ENCODE measurements at regions not wholly inside any gene's neighbourhood (a gene's known extent, or its start where the extent isn't known, plus 50 kb on each side); places are given as distances from the start of the nearest gene placed in this dataset.

GRCh38 chr18:8962192-8962779, 140.2 kb upstream of the NDUFV2 start:
- H3K4me1 ChIP-seq (ENCODE audit: insufficient read depth, low read length): peaks cover 9% of the 10 kb centered on the region
- no peak overlapping the region for H3K9ac ChIP-seq (ENCODE audit: low read depth, low read length)
- peaks cover 13% of the 10 kb centered on the region for H3K9me3 ChIP-seq (ENCODE audit: control insufficient read depth, insufficient read depth, low read length)
- H3K36me3 ChIP-seq (ENCODE audit: insufficient read depth, low read length): no peaks in the 10 kb centered on the region

- peaks cover 7% of the 10 kb centered on the region; the same call in 1 of the 2 replicates for H3K9me3 ChIP-seq (ENCODE audit: control insufficient read depth, insufficient read depth, low read length)
- H3K36me3 ChIP-seq (ENCODE audit: insufficient read depth, low read length): no peaks in the 10 kb centered on the region
- H3K9ac ChIP-seq (ENCODE audit: low read depth, low read length): no peak overlapping the region
- H3K4me1 ChIP-seq (ENCODE audit: insufficient read depth, low read length): peaks cover 9% of the 10 kb centered on the region
These were observed 139.5 kb upstream of the NDUFV2 start for GRCh38 chr18:8962855-8963635.

GRCh38 chr18:8963876-8964275, 138.6 kb upstream of the NDUFV2 start:
- H3K36me3 ChIP-seq (ENCODE audit: insufficient read depth, low read length): no peaks in the 10 kb centered on the region
- peaks cover 6% of the 10 kb centered on the region for H3K4me1 ChIP-seq (ENCODE audit: insufficient read depth, low read length)
- no peaks in the 10 kb centered on the region for H3K9me3 ChIP-seq (ENCODE audit: control insufficient read depth, insufficient read depth, low read length)
- no peak overlapping the region for H3K9ac ChIP-seq (ENCODE audit: low read depth, low read length)

- 0 out of 2 replicates have a peak, but pooled peaks cover 4% of the 10 kb centered on the region for H3K4me1 ChIP-seq (ENCODE audit: insufficient read depth, low read length)
- H3K36me3 ChIP-seq (ENCODE audit: insufficient read depth, low read length): no peaks in the 10 kb centered on the region
- H3K9ac ChIP-seq (ENCODE audit: low read depth, low read length): no peak overlapping the region
- H3K9me3 ChIP-seq (ENCODE audit: control insufficient read depth, insufficient read depth, low read length): no peaks in the 10 kb centered on the region
These were observed 137.1 kb upstream of the NDUFV2 start for GRCh38 chr18:8965398-8965797.

GRCh38 chr18:8966821-8967220, 135.7 kb upstream of the NDUFV2 start:
- H3K36me3 ChIP-seq (ENCODE audit: insufficient read depth, low read length): no peaks in the 10 kb centered on the region
- H3K9me3 ChIP-seq (ENCODE audit: control insufficient read depth, insufficient read depth, low read length): no peaks in the 10 kb centered on the region
- H3K9ac ChIP-seq (ENCODE audit: low read depth, low read length): no peak overlapping the region
- 0 out of 2 replicates have a peak, but pooled peaks cover 4% of the 10 kb centered on the region for H3K4me1 ChIP-seq (ENCODE audit: insufficient read depth, low read length)

GRCh38 chr18:8967573-8967972, 134.9 kb upstream of the NDUFV2 start:
- Histone ChIP-seq H3K36me3 (ENCODE audit: insufficient read depth, low read length) (no peaks in the 10 kb centered on the region), H3K9me3 (ENCODE audit: control insufficient read depth, insufficient read depth, low read length) (no peaks in the 10 kb centered on the region), H3K4me1 (ENCODE audit: insufficient read depth, low read length) (0 out of 2 replicates have a peak, but pooled peaks cover 4% of the 10 kb centered on the region), H3K9ac (ENCODE audit: low read depth, low read length) (no peak overlapping the region)

- no peak overlapping the region for H3K9ac ChIP-seq (ENCODE audit: low read depth, low read length)
- H3K4me1 ChIP-seq (ENCODE audit: insufficient read depth, low read length): 0 out of 2 replicates have a peak, but pooled peaks cover 4% of the 10 kb centered on the region
- peaks cover 6% of the 10 kb centered on the region; the same call in 1 of the 2 replicates for H3K9me3 ChIP-seq (ENCODE audit: control insufficient read depth, insufficient read depth, low read length)
- no peaks in the 10 kb centered on the region for H3K36me3 ChIP-seq (ENCODE audit: insufficient read depth, low read length)
These were observed 132.7 kb upstream of the NDUFV2 start for GRCh38 chr18:8969639-8970390.

GRCh38 chr18:8970843-8971242, 131.7 kb upstream of the NDUFV2 start:
- no peak overlapping the region for H3K9ac ChIP-seq (ENCODE audit: low read depth, low read length)
- H3K36me3 ChIP-seq (ENCODE audit: insufficient read depth, low read length): no peaks in the 10 kb centered on the region
- peaks cover 6% of the 10 kb centered on the region; the same call in 1 of the 2 replicates for H3K9me3 ChIP-seq (ENCODE audit: control insufficient read depth, insufficient read depth, low read length)
- H3K4me1 ChIP-seq (ENCODE audit: insufficient read depth, low read length): 0 out of 2 replicates have a peak, but pooled peaks cover 4% of the 10 kb centered on the region

GRCh38 chr18:8972116-8972515, 130.4 kb upstream of the NDUFV2 start:
- 0 out of 2 replicates have a peak, but pooled peaks cover 4% of the 10 kb centered on the region for H3K4me1 ChIP-seq (ENCODE audit: insufficient read depth, low read length)
- H3K9ac ChIP-seq (ENCODE audit: low read depth, low read length): no peak overlapping the region
- H3K36me3 ChIP-seq (ENCODE audit: insufficient read depth, low read length): no peaks in the 10 kb centered on the region
- peaks cover 6% of the 10 kb centered on the region; the same call in 1 of the 2 replicates for H3K9me3 ChIP-seq (ENCODE audit: control insufficient read depth, insufficient read depth, low read length)

- Histone ChIP-seq H3K9me3 (ENCODE audit: control insufficient read depth, insufficient read depth, low read length) (peaks cover 6% of the 10 kb centered on the region; the same call in 1 of the 2 replicates), H3K36me3 (ENCODE audit: insufficient read depth, low read length) (no peaks in the 10 kb centered on the region), H3K9ac (ENCODE audit: low read depth, low read length) (no peak overlapping the region), H3K4me1 (ENCODE audit: insufficient read depth, low read length) (peaks cover 9% of the 10 kb centered on the region; the same call in 1 of the 2 replicates)
These were observed 128.2 kb upstream of the NDUFV2 start for GRCh38 chr18:8974279-8974678.

GRCh38 chr18:8974696-8975095, 127.8 kb upstream of the NDUFV2 start:
- no peak overlapping the region for H3K9ac ChIP-seq (ENCODE audit: low read depth, low read length)
- peaks cover 9% of the 10 kb centered on the region; the same call in 1 of the 2 replicates for H3K4me1 ChIP-seq (ENCODE audit: insufficient read depth, low read length)
- H3K36me3 ChIP-seq (ENCODE audit: insufficient read depth, low read length): no peaks in the 10 kb centered on the region
- peaks cover 6% of the 10 kb centered on the region; the same call in 1 of the 2 replicates for H3K9me3 ChIP-seq (ENCODE audit: control insufficient read depth, insufficient read depth, low read length)

GRCh38 chr18:8975624-8976023, 126.9 kb upstream of the NDUFV2 start:
- H3K9ac ChIP-seq (ENCODE audit: low read depth, low read length): no peak overlapping the region
- H3K9me3 ChIP-seq (ENCODE audit: control insufficient read depth, insufficient read depth, low read length): peaks cover 6% of the 10 kb centered on the region; the same call in 1 of the 2 replicates
- peaks cover 13% of the 10 kb centered on the region for H3K4me1 ChIP-seq (ENCODE audit: insufficient read depth, low read length)
- no peaks in the 10 kb centered on the region for H3K36me3 ChIP-seq (ENCODE audit: insufficient read depth, low read length)

GRCh38 chr18:8976606-8977005, 125.9 kb upstream of the NDUFV2 start:
- peaks cover 6% of the 10 kb centered on the region; the same call in 1 of the 2 replicates for H3K9me3 ChIP-seq (ENCODE audit: control insufficient read depth, insufficient read depth, low read length)
- peaks cover 20% of the 10 kb centered on the region for H3K4me1 ChIP-seq (ENCODE audit: insufficient read depth, low read length)
- H3K9ac ChIP-seq (ENCODE audit: low read depth, low read length): no peak overlapping the region

GRCh38 chr18:8977166-8977565, 125.3 kb upstream of the NDUFV2 start:
- peaks cover 20% of the 10 kb centered on the region for H3K4me1 ChIP-seq (ENCODE audit: insufficient read depth, low read length)
- no peaks in the 10 kb centered on the region for H3K36me3 ChIP-seq (ENCODE audit: insufficient read depth, low read length)
- peaks cover 6% of the 10 kb centered on the region; the same call in 1 of the 2 replicates for H3K9me3 ChIP-seq (ENCODE audit: control insufficient read depth, insufficient read depth, low read length)
- no peak overlapping the region for H3K9ac ChIP-seq (ENCODE audit: low read depth, low read length)

More at GRCh38 chr18:8976606-8977005, 125.9 kb upstream of the NDUFV2 start:
- no peaks in the 10 kb centered on the region for H3K36me3 ChIP-seq (ENCODE audit: insufficient read depth, low read length)
